ENCODE measurements at regions not wholly inside any gene's neighbourhood (a gene's known extent, or its start where the extent isn't known, plus 50 kb on each side); places are given as distances from the start of the nearest gene placed in this dataset.

GRCh38 chr5:143649937-143650621, 161.9 kb upstream of the HMHB1 start:
- Histone ChIP-seq H3K27me3 (ENCODE audit: insufficient read depth, low read length) (no peaks in the 10 kb centered on the region), H3K36me3 (ENCODE audit: insufficient read depth, low read length) (no peaks in the 10 kb centered on the region), H3K27ac (ENCODE audit: low read depth, low read length) (no peak overlapping the region), H2AFZ (ENCODE audit: low read length, unreplicated experiment) (no peak overlapping the region), H3K4me1 (ENCODE audit: control insufficient read depth, insufficient read depth, low read length, unreplicated experiment) (no peaks in the 10 kb centered on the region), H3K4me3 (ENCODE audit: low read depth, low read length) (no peak overlapping the region), H3K79me2 (ENCODE audit: control insufficient read depth, insufficient read depth, low read length, unreplicated experiment) (no peaks in the 10 kb centered on the region)

DNA sequence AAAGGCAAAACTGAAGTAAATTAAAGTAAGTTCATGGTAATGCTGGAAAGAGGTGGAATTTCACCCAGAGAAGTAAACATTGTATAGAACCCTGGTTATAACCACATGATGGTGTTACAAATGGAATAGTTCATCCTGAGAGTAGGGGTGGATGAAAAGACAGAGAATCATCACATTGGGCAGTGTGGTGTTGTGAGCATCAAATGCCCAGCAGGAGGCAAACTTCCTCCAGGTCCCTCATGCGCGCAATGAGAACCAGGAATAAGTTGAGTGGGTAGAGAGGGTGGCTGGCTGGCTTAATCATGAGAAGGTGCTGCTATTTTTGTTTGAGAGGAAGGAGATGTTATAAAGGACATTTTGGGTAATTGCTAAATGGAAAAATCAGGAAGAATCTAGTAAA, 163.3 kb upstream of the HMHB1 start:
- H3K79me2 ChIP-seq (ENCODE audit: control insufficient read depth, insufficient read depth, low read length, unreplicated experiment), result no peaks in the 10 kb centered on the region
- H3K4me1 ChIP-seq (ENCODE audit: control insufficient read depth, insufficient read depth, low read length, unreplicated experiment), result no peaks in the 10 kb centered on the region
- no peaks in the 10 kb centered on the region for H3K36me3 ChIP-seq (ENCODE audit: insufficient read depth, low read length)
- no peak overlapping the region for H3K4me3 ChIP-seq (ENCODE audit: low read depth, low read length)
- no peak overlapping the region for H3K27ac ChIP-seq (ENCODE audit: low read depth, low read length)
- H3K27me3 ChIP-seq (ENCODE audit: insufficient read depth, low read length), result no peaks in the 10 kb centered on the region
- H2AFZ ChIP-seq (ENCODE audit: low read length, unreplicated experiment), result no peak overlapping the region

GRCh38 chr5:143646961-143647360, 165.0 kb upstream of the HMHB1 start:
- Histone ChIP-seq H3K79me2 (ENCODE audit: control insufficient read depth, insufficient read depth, low read length, unreplicated experiment) (no peaks in the 10 kb centered on the region), H3K4me1 (ENCODE audit: control insufficient read depth, insufficient read depth, low read length, unreplicated experiment) (no peaks in the 10 kb centered on the region), H3K36me3 (ENCODE audit: insufficient read depth, low read length) (no peaks in the 10 kb centered on the region), H2AFZ (ENCODE audit: low read length, unreplicated experiment) (no peak overlapping the region), H3K27me3 (ENCODE audit: insufficient read depth, low read length) (no peaks in the 10 kb centered on the region), H3K4me3 (ENCODE audit: low read depth, low read length) (no peak overlapping the region), H3K27ac (ENCODE audit: low read depth, low read length) (no peak overlapping the region)

GRCh38 chr5:143645356-143645755, 166.6 kb upstream of the HMHB1 start:
- no peak overlapping the region for H3K27ac ChIP-seq (ENCODE audit: low read depth, low read length)
- H3K4me1 ChIP-seq (ENCODE audit: control insufficient read depth, insufficient read depth, low read length, unreplicated experiment), result no peaks in the 10 kb centered on the region
- H3K36me3 ChIP-seq (ENCODE audit: insufficient read depth, low read length), result no peaks in the 10 kb centered on the region
- H3K27me3 ChIP-seq (ENCODE audit: insufficient read depth, low read length), result no peaks in the 10 kb centered on the region
- H3K79me2 ChIP-seq (ENCODE audit: control insufficient read depth, insufficient read depth, low read length, unreplicated experiment), result no peaks in the 10 kb centered on the region
- H2AFZ ChIP-seq (ENCODE audit: low read length, unreplicated experiment), result no peak overlapping the region
- no peak overlapping the region for H3K4me3 ChIP-seq (ENCODE audit: low read depth, low read length)

- H3K79me2 ChIP-seq (ENCODE audit: control insufficient read depth, insufficient read depth, low read length, unreplicated experiment), result no peaks in the 10 kb centered on the region
- no peaks in the 10 kb centered on the region for H3K27me3 ChIP-seq (ENCODE audit: insufficient read depth, low read length)
- no peaks in the 10 kb centered on the region for H3K36me3 ChIP-seq (ENCODE audit: insufficient read depth, low read length)
- H3K4me1 ChIP-seq (ENCODE audit: control insufficient read depth, insufficient read depth, low read length, unreplicated experiment), result no peaks in the 10 kb centered on the region
- H2AFZ ChIP-seq (ENCODE audit: low read length, unreplicated experiment), result no peak overlapping the region
- no peak overlapping the region for H3K27ac ChIP-seq (ENCODE audit: low read depth, low read length)
- no peak overlapping the region for H3K4me3 ChIP-seq (ENCODE audit: low read depth, low read length)
Measured at GRCh38 chr5:143644727-143645126, 167.2 kb upstream of the HMHB1 start.

- H3K79me2 ChIP-seq (ENCODE audit: control insufficient read depth, insufficient read depth, low read length, unreplicated experiment), result no peaks in the 10 kb centered on the region
- no peaks in the 10 kb centered on the region for H3K27me3 ChIP-seq (ENCODE audit: insufficient read depth, low read length)
- no peak overlapping the region for H3K4me3 ChIP-seq (ENCODE audit: low read depth, low read length)
- H3K27ac ChIP-seq (ENCODE audit: low read depth, low read length), result no peak overlapping the region
- H3K36me3 ChIP-seq (ENCODE audit: insufficient read depth, low read length), result no peaks in the 10 kb centered on the region
- H2AFZ ChIP-seq (ENCODE audit: low read length, unreplicated experiment), result no peak overlapping the region
- no peaks in the 10 kb centered on the region for H3K4me1 ChIP-seq (ENCODE audit: control insufficient read depth, insufficient read depth, low read length, unreplicated experiment)
Measured at GRCh38 chr5:143642791-143643190, 169.2 kb upstream of the HMHB1 start.

GRCh38 chr5:143641549-143642355, 170.2 kb upstream of the HMHB1 start:
- Histone ChIP-seq H3K79me2 (ENCODE audit: control insufficient read depth, insufficient read depth, low read length, unreplicated experiment) (no peaks in the 10 kb centered on the region), H3K36me3 (ENCODE audit: insufficient read depth, low read length) (no peaks in the 10 kb centered on the region), H3K27me3 (ENCODE audit: insufficient read depth, low read length) (no peaks in the 10 kb centered on the region), H3K27ac (ENCODE audit: low read depth, low read length) (no peak overlapping the region), H2AFZ (ENCODE audit: low read length, unreplicated experiment) (no peak overlapping the region), H3K4me1 (ENCODE audit: control insufficient read depth, insufficient read depth, low read length, unreplicated experiment) (no peaks in the 10 kb centered on the region), H3K4me3 (ENCODE audit: low read depth, low read length) (no peak overlapping the region)

GRCh38 chr5:143638654-143639053, 173.3 kb upstream of the HMHB1 start:
- no peaks in the 10 kb centered on the region for H3K27me3 ChIP-seq (ENCODE audit: insufficient read depth, low read length)
- no peaks in the 10 kb centered on the region for H3K79me2 ChIP-seq (ENCODE audit: control insufficient read depth, insufficient read depth, low read length, unreplicated experiment)
- H3K4me3 ChIP-seq (ENCODE audit: low read depth, low read length), result no peak overlapping the region
- no peak overlapping the region for H3K27ac ChIP-seq (ENCODE audit: low read depth, low read length)
- peaks cover 4% of the 10 kb centered on the region for H3K4me1 ChIP-seq (ENCODE audit: control insufficient read depth, insufficient read depth, low read length, unreplicated experiment)
- H3K36me3 ChIP-seq (ENCODE audit: insufficient read depth, low read length), result no peaks in the 10 kb centered on the region
- no peak overlapping the region for H2AFZ ChIP-seq (ENCODE audit: low read length, unreplicated experiment)

- Histone ChIP-seq H3K27me3 (ENCODE audit: insufficient read depth, low read length) (no peaks in the 10 kb centered on the region), H3K4me1 (ENCODE audit: control insufficient read depth, insufficient read depth, low read length, unreplicated experiment) (peaks cover 4% of the 10 kb centered on the region)
Measured at GRCh38 chr5:143636931-143637528, 174.9 kb upstream of the HMHB1 start.

GRCh38 chr5:143635888-143636287, 176.1 kb upstream of the HMHB1 start:
- H3K79me2 ChIP-seq (ENCODE audit: control insufficient read depth, insufficient read depth, low read length, unreplicated experiment), result no peaks in the 10 kb centered on the region
- no peak overlapping the region for H3K4me3 ChIP-seq (ENCODE audit: low read depth, low read length)
- H2AFZ ChIP-seq (ENCODE audit: low read length, unreplicated experiment), result no peak overlapping the region
- H3K27ac ChIP-seq (ENCODE audit: low read depth, low read length), result no peak overlapping the region
- H3K27me3 ChIP-seq (ENCODE audit: insufficient read depth, low read length), result no peaks in the 10 kb centered on the region
- peaks cover 4% of the 10 kb centered on the region for H3K4me1 ChIP-seq (ENCODE audit: control insufficient read depth, insufficient read depth, low read length, unreplicated experiment)
- no peaks in the 10 kb centered on the region for H3K36me3 ChIP-seq (ENCODE audit: insufficient read depth, low read length)

More at GRCh38 chr5:143636931-143637528, 174.9 kb upstream of the HMHB1 start:
- H2AFZ ChIP-seq (ENCODE audit: low read length, unreplicated experiment), result no peak overlapping the region
- no peaks in the 10 kb centered on the region for H3K36me3 ChIP-seq (ENCODE audit: insufficient read depth, low read length)
- H3K79me2 ChIP-seq (ENCODE audit: control insufficient read depth, insufficient read depth, low read length, unreplicated experiment), result no peaks in the 10 kb centered on the region
- H3K4me3 ChIP-seq (ENCODE audit: low read depth, low read length), result no peak overlapping the region
- H3K27ac ChIP-seq (ENCODE audit: low read depth, low read length), result no peak overlapping the region

Data from ACC112 (cell line).